NCI-H748 (cell line): ENCODE measurements at regions not wholly inside any gene's neighbourhood (a gene's known extent, or its start where the extent isn't known, plus 50 kb on each side); places are given as distances from the start of the nearest gene placed in this dataset.

Source experiments
- DNase-seq: peaks from one replicate; lab custom pipeline; 2025; ENCODE audit not compliant: unreplicated experiment; lab: John Stamatoyannopoulos, UW

DNA sequence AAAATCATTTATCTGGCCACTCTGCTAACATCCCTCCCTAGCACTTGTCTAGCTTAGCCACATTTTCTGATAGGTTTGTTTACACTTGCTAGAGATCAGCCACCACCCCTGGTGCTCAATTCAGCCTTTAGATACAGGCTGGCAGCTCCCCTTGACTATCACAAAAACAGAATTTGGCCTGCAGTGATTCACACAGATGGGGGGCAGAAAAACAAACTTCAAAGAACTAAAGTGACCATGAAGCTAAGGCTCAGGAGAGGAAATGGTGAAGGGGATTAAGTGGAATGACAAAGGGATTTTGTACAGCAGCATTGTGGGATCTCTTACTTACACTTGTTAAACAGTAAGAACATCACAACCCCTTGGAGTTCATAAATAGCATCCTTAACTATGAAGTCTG is 1718.0 kb upstream of the PCDH7 start:
- peak; percentile 10 for DNase-seq

DNA sequence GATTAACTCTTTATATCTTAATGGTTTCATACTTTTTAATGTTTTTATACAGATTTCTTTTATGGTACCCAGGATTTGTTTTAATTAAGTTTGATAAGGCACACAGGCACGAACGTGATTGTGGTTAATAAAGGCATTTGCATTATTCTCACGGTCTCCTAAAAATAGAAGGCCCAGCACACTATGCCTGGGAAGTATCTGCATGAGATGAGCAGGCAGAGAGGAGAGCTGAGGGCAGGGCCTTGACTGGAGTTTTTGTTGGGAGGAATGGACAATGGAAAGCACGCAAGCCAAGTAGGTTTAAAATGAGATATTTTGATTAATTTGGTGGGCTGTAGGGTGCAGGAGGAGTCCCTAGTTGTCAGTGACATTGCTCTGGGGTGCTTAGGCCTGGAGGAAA is 1714.3 kb upstream of the PCDH7 start:
- no peak for DNase-seq

GRCh38 chr4:29009908-29010307 is 1710.3 kb upstream of the PCDH7 start:
- no peak for DNase-seq

- DNase-seq: no peak
Observed at GRCh38 chr4:29013341-29013740, 1706.8 kb upstream of the PCDH7 start.

GRCh38 chr4:29014555-29014954 is 1705.6 kb upstream of the PCDH7 start:
- no peak for DNase-seq

- no peak for DNase-seq
Observed at GRCh38 chr4:29033703-29034102, 1686.5 kb upstream of the PCDH7 start.

- no peak for DNase-seq
Observed at GRCh38 chr4:29037501-29037900, 1682.7 kb upstream of the PCDH7 start.

GRCh38 chr4:29043411-29043810 is 1676.8 kb upstream of the PCDH7 start:
- DNase-seq: no peak

- no peak for DNase-seq
Observed at GRCh38 chr4:29046186-29046585, 1674.0 kb upstream of the PCDH7 start.

DNA sequence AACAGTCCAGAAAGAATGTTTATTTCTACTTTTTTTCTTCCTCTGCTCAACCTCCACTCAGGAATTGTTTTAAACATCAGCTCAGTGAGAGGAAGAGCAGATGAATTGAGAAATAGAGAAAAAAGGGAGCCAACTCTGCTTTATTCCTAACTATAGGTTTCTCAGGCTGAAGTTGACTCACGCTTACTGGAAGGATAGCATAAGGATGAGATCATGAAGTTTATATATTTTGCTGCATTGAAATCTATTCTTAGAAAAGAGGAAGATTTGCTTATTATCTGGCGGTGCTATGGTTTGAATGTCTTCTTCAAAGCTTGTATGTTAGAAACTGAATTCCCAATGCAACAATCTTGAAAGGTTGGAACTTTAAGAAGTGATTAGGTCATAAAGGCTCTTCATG is 1673.4 kb upstream of the PCDH7 start:
- DNase-seq: no peak

DNA sequence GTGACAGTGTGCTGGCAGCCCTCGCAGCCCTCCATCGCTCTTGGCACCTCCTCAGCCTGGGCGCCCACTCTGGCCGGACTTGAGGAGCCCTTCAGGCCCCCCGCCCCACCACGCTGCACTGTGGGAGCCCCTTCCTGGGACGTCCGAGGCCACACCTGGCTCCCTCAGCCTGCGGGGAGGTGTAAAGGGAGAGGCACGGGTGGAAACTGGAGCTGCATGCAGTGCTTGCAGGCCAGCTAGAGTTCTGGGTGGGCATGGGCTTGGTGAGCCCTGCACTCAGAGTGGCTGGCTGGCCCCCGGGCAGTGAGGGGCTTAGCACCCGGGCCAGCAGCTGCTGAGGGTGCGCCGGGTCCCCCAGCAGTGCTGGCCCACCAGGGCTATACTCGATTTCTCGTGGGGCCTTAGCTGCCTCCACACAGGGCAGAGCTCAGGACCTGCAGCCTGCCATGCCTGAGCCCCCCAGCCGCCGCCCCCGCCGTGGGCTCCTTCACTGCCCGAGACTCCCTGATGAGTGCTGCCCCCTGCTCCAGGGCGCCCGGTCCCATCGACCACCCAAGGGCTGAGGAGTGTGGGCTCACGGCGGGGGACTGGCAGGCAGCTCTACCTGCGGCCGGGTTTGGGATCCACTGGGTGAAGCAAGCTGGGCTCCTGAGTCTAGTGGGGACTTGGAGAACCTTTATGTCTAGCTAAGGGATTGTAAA is 1672.7 kb upstream of the PCDH7 start:
- no peak for DNase-seq

DNA sequence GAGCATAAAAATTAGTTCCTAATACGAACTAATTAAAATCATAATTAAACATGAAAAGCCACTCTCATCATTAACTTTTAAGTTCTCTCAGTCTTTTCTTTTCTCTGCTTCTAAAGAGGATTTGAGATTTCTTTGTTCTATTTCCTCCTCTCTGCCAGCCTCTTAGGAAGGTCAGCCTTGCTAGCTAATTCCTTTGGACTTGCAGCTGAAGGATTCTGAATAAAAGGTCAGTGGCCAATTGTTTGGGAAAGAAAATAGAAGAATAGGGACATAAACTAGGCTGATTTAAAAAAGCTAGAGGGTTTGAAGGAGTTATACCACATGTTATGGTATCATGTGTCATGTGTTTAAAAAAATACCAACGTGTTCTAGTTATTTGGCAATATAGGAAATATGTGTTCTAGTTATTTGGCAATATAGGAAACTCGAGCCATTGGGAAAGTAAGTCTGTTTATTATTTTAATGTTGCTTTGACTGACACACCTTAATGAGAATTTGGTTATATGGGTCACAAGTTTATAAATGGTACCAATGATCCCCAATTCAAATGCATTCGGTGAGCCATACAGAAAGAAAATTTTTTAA is 1668.7 kb upstream of the PCDH7 start:
- no peak for DNase-seq

DNA sequence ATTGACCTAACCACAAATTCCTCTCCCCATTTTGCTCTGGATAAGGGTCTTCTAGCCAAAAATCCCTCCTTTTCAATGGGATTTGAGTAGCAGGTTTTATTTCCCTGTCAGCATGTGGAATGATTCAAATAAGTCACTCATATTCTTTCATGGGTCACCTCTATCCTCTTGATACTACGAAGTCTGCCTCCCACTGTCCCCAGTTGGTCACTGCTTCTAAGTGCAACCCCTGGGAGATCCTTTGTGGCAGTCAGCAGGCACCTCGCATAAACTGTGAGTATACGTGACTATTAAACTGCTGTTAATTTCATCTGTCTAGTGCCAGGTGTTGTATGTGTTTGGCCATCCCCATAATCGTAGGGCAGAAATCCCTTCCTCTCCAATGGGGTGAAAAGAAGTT is 1667.9 kb upstream of the PCDH7 start:
- DNase-seq: peak; percentile 6

DNA sequence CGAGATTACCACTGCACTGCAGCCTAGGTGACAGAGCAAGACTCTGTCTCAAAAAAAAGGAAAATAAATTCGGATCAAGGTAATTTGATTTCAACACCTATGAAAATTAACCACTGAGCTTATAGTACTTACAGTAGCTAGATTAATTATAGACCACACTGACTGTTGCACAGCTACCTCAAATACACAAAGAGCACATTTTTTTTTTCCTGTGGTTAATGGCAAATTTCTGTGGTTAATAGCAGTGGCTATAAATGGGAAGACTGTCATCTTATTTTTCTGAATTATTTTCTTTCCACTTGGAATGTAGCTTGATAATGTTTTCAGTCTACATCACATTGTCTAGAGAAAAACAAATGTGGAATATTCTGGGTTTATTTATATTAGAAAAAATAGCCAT is 1661.6 kb upstream of the PCDH7 start:
- DNase-seq: no peak

- DNase-seq: no peak
Observed at GRCh38 chr4:29066861-29067260, 1653.3 kb upstream of the PCDH7 start.

- DNase-seq: no peak
Observed at GRCh38 chr4:29073571-29073970, 1646.6 kb upstream of the PCDH7 start.

GRCh38 chr4:29075366-29075765 is 1644.8 kb upstream of the PCDH7 start:
- DNase-seq: no peak

DNA sequence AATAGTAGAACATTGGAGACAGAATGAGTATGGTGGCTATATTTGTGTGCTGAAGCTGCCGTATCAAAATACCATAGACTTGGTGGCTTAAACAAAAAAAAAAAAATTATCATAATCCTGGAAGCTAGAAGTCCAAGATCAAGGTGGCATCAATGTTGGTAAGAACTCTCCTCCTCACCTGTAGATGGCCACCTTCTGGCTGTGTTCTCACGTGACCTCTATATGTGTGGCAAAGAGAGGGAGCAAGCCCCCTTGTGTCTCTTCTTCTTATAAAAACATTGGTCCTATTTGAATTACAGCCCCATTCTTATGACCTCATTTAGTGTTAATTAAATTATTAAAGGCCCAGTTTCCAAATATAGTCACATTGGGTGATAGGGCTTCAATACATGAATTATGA is 1640.9 kb upstream of the PCDH7 start:
- DNase-seq: no peak

DNA sequence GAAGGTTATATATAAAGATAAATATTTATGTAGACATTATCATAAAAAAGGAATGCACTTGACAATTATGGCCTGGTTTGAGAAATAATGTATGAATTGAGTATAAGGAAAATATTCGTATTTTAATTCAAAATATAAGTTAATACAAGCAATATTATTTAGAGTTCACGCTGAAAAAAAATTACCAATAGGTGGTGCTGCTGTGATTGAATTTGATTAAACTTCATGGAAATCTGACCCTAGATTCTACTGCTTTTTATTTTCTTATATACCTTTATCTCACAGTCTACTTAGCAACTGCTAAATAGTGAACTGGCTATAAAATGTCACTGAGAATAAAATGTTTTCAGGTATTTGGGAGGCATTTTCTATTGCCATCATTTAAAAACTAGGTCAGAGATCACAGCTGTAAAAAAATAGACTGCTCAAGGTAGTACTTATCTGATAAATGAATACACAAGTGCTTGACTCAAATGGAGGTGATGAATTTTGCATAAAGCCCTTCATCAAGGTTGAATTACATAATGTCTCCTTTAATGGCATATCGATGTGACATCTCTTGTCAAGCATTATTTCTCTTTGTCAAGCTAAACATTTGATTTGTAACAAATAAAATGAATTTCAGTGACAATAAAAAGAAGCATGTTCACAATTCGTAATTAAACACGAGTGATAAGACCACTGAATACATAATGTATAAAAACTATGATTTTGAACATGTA is 1638.8 kb upstream of the PCDH7 start:
- DNase-seq: peak; percentile 52

- no peak for DNase-seq
Observed at GRCh38 chr4:29082684-29083083, 1637.5 kb upstream of the PCDH7 start.

DNA sequence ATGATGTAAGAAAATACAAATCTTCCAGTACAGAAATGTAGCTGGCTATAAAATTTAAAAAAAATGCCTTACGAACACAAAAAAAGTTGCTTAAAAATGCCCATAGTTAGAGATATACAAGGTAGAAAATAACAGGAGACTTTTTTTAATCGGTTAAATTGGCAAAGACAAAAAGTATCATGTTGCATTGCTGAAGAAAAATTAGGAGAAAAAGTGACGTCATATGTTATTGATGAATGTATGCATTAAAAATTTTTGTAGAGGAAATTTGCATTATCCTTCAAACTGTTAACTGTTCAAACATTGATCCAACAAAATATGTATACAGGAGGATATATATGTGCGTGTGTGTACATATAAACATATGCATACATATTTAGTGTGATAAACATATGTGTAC is 1634.4 kb upstream of the PCDH7 start:
- no peak for DNase-seq

DNA sequence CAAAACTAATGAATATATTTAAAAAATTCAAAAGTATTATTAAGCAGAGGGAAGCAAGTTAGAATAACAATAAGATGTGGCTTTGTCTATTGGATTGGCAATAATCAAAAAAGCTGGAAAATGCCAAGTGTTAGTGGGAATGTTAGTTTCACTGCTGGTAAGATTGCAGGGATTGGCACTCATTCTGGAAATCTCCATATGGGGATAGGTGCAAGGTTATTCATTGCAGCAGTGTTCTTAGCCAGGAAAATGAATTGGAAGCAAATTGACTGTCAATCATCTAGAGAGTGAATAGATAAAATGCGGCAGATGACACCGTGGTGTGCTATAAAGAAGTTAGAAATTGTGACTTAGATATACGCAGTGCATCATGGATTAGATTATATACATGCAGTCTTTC is 1615.5 kb upstream of the PCDH7 start:
- DNase-seq: no peak
